GM12878 (cell line): ENCODE measurements at regions not wholly inside any gene's neighbourhood (a gene's known extent, or its start where the extent isn't known, plus 50 kb on each side); places are given as distances from the start of the nearest gene placed in this dataset.

Experiments
- CBX5 ChIP-seq: sonication (generic); IDR thresholded peaks from 2 replicates; pipeline ENCODE4 v1.6.1; 2016; ENCODE audit warnings: low read depth, moderate library complexity, mild to moderate bottlenecking, inconsistent platforms
- CREM ChIP-seq: IDR thresholded peaks from 2 replicates; pipeline ENCODE4 v1.6.1; 2014; ENCODE audit warnings: antibody characterized with exemption, low read depth
- EZH2 ChIP-seq: IDR thresholded peaks from 2 replicates; pipeline ENCODE4 v1.6.1; 2012; ENCODE audit warnings: low read depth, mild to moderate bottlenecking, control low read depth, inconsistent platforms, low read length, borderline replicate concordance; ENCODE audit not compliant: control insufficient read depth
- IKZF1 ChIP-seq: fragments of 450-650 bp; conservative IDR thresholded peaks from 2 replicates; pipeline ENCODE4 v1.6.1; 2017; ENCODE audit warnings: antibody characterized with exemption, mild to moderate bottlenecking
- NR2C2 ChIP-seq: IDR thresholded peaks from 2 replicates; pipeline ENCODE4 v1.6.1; 2011; ENCODE audit warnings: borderline replicate concordance, low read depth; ENCODE audit not compliant: control insufficient read depth, insufficient read length
- POLR2A ChIP-seq: IDR thresholded peaks from 2 replicates; pipeline ENCODE4 v1.6.1; 2011; ENCODE audit warnings: low read depth, mild to moderate bottlenecking, low read length
- POU2F2 ChIP-seq: IDR thresholded peaks from 3 replicates; pipeline ENCODE4 v1.6.1; 2011; ENCODE audit warnings: low read depth, mild to moderate bottlenecking, low read length, borderline replicate concordance
- RCOR1 ChIP-seq: conservative IDR thresholded peaks from 2 replicates; pipeline ENCODE4 v1.6.1; 2012; ENCODE audit warnings: low read depth, low read length, improper control_type of control experiment
- TAF1 ChIP-seq: IDR thresholded peaks from 2 replicates; pipeline ENCODE4 v1.6.1; 2011; ENCODE audit warnings: mild to moderate bottlenecking, low read depth, low read length, borderline replicate concordance
- USF2 ChIP-seq: IDR thresholded peaks from 2 replicates; pipeline ENCODE4 v1.6.1; 2011; ENCODE audit warnings: low read depth, low read length, improper control_type of control experiment, borderline replicate concordance
- ZNF274 ChIP-seq: IDR thresholded peaks from one replicate; pipeline ENCODE4 v1.8.0; 2011; ENCODE audit not compliant: insufficient read length, insufficient read depth
- TF ChIP-seq, protein P1 (sequence below): IDR thresholded peaks from 2 replicates; pipeline ENCODE4 v1.6.1; 2012; ENCODE audit warnings: low read depth, low read length, improper control_type of control experiment

- no peak for TF ChIP-seq USF2
- no peak for TF ChIP-seq TAF1
- no peak for TF ChIP-seq RCOR1
- TF ChIP-seq CBX5, result no peak
- no peak for TF ChIP-seq CREM
- TF ChIP-seq ZNF274, result no peak
- no peak for TF ChIP-seq POLR2A
- no peak for TF ChIP-seq NR2C2
- TF ChIP-seq POU2F2, result no peak
- TF ChIP-seq EZH2, result no peak
- TF ChIP-seq IKZF1, result no peak
- TF ChIP-seq, protein P1, sequence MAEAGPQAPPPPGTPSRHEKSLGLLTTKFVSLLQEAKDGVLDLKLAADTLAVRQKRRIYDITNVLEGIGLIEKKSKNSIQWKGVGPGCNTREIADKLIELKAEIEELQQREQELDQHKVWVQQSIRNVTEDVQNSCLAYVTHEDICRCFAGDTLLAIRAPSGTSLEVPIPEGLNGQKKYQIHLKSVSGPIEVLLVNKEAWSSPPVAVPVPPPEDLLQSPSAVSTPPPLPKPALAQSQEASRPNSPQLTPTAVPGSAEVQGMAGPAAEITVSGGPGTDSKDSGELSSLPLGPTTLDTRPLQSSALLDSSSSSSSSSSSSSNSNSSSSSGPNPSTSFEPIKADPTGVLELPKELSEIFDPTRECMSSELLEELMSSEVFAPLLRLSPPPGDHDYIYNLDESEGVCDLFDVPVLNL, result no peak
Measured at GRCh38 chr16:48053418-48053745, 102.4 kb downstream of the ABCC12 start.
